ENCODE measurements at regions not wholly inside any gene's neighbourhood (a gene's known extent, or its start where the extent isn't known, plus 50 kb on each side); places are given as distances from the start of the nearest gene placed in this dataset.

- TF ChIP-seq POLR2AphosphoS5 (IDR thresholded peaks at IDR 0.05; ENCODE audit: low read depth, low read length): no peak
- no peak for TF ChIP-seq POLR2A (IDR thresholded peaks at IDR 0.05; ENCODE audit: low read depth, low read length)
- no peak for TF ChIP-seq SPI1 (IDR thresholded peaks at IDR 0.05; ENCODE audit: low read depth, low read length)
- no peak for TF ChIP-seq TAF1 (IDR thresholded peaks at IDR 0.05; ENCODE audit: low read depth, low read length)
- no peak for TF ChIP-seq POU2F2 (IDR thresholded peaks at IDR 0.05; ENCODE audit: low read depth, low read length)
- no peak for TF ChIP-seq PAX5 (IDR thresholded peaks at IDR 0.05; ENCODE audit: insufficient read depth, low read length, severe bottlenecking)
Measured at GRCh38 chr11:15569305-15570025, 454.7 kb downstream of the INSC start.
